Testis (tissue), 2 donors: ENCODE measurements at regions not wholly inside any gene's neighbourhood (a gene's known extent, or its start where the extent isn't known, plus 50 kb on each side); places are given as distances from the start of the nearest gene placed in this dataset.

Experiments
- POLR2A ChIP-seq: fragments of 450-650 bp; IDR thresholded peaks from one replicate; pipeline ENCODE4 v1.6.1; 2017; ENCODE audit warnings: antibody characterized with exemption, mild to moderate bottlenecking, moderate library complexity
- TF ChIP-seq, protein P1 (sequence below), 3 experiments: fragments of 450-650 bp in 2 of 3; fragments of 200-600 bp in 1 of 3; sonication (generic) in 1 of 3; IDR thresholded peaks; one replicate each; pipeline ENCODE4 v1.5.1; 2016 to 2019; ENCODE audit warnings: antibody characterized with exemption in 3 of 3, mild to moderate bottlenecking in 2 of 3, moderate library complexity in 1 of 3

DNA sequence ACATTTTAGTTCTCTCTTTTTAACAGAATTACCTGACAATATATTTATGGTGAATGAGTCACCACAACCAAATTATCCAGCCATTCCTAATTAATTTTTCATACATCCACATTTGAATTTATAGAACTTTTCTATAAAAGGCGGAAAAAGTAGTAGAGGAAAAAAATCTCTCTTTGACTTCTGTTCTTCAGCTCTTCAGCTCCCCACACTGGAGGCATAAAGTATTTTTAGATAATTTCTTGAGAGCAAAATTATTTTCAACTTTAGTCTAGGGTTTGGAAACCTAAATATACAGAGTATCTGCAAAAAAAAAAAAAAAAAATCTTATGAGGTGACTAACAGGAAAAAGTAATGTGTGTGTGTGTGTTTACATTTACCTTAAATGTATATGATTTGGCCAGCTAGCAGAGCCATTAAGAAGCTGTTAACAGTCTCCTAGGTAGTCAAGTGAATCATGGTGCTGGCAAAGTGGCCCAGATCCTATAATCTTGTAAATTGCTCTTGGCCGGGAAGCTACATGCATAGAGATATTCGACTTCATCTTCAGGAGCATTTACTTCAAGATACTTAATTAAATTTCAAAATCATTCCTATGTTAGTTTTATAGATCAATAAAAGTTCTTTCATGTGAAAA is 383.1 kb upstream of the STEAP1 start:
- TF ChIP-seq, protein P1, sequence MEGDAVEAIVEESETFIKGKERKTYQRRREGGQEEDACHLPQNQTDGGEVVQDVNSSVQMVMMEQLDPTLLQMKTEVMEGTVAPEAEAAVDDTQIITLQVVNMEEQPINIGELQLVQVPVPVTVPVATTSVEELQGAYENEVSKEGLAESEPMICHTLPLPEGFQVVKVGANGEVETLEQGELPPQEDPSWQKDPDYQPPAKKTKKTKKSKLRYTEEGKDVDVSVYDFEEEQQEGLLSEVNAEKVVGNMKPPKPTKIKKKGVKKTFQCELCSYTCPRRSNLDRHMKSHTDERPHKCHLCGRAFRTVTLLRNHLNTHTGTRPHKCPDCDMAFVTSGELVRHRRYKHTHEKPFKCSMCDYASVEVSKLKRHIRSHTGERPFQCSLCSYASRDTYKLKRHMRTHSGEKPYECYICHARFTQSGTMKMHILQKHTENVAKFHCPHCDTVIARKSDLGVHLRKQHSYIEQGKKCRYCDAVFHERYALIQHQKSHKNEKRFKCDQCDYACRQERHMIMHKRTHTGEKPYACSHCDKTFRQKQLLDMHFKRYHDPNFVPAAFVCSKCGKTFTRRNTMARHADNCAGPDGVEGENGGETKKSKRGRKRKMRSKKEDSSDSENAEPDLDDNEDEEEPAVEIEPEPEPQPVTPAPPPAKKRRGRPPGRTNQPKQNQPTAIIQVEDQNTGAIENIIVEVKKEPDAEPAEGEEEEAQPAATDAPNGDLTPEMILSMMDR (IDR thresholded peaks at IDR 0.05), result no peak
- no peak for TF ChIP-seq POLR2A
